ENCODE measurements at regions not wholly inside any gene's neighbourhood (a gene's known extent, or its start where the extent isn't known, plus 50 kb on each side); places are given as distances from the start of the nearest gene placed in this dataset.
"Not testable (repeated sequence)": the region's sequence is repeated elsewhere in the genome, so short reads cannot be mapped to it uniquely, and the experiment has no call there.

DNA sequence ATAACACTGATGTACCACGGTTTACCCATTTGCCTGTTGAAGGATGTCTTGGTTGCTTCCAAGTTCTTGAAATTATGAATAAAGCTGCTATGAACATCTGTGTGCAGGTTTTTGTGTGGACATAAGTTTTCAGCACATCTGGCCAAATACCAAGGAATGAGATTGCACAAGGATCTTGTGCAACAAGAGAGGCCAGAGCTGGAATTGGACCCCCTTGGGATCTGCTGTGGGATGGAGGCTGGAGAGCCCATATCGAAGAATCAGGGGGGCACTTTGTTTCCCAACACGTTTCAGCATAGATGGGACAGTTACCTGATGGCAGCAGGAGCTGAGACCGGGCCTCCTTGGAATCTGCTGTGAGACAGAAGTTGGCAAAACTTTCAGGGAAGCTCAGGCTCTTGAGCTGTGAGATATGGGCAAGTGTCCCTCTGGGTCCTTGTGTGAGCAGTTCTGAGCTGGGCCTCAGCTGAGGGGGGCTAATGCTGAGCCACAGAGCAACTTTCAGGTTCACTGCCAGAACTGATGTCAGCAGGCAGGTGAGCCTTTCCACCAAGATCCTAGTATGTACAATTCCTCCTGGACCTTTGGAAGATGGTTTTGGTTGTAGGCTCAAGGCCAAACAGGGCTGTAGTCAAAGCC is 115.2 kb upstream of the RAB18 start:
- DNase-seq (ENCODE audit: low spot score) = no peak

DNA sequence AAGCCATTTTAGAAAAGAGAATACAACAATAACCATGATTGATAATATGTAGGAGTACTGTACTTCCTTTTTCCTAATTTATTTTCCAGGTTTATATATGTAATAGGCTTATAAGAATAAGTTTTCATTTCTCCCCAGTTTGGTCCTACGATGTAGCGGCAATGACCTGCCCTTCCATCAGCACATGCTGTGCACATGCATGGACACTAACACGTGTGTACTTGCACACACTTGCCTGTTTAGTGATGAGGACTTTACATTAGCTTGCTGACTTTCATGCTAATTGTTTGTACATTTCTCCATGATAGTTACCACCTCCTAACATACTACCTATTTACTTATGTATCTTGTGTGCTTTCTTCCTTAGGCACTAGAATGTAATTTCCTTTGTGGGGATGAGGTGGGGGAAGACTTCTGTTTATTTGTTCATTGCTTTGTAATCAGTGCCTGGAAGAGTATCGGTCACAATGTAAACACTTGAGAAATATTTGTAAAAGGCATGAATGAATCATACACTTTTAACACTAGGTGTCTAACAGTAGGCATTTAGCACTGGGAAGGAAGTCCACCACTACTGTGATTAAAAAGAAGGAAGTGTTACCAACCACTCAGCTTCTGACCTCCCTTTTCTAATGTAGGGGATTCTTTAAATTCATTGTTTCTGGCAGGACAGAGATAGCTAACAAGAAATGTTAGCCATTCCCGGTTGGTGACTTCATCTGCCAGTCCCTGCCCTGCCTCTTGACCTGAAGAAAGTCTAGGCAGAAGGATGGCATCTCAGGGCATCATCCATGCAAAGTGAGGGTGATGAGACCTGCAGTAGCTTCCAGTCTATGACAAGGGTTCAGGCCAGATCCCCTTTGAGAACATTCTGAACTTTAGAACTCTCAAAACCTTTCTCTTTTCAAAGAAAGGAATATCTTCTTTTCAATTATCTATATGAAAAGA is 120.2 kb upstream of the RAB18 start:
- DNase-seq (ENCODE audit: low spot score) = no peak

DNA sequence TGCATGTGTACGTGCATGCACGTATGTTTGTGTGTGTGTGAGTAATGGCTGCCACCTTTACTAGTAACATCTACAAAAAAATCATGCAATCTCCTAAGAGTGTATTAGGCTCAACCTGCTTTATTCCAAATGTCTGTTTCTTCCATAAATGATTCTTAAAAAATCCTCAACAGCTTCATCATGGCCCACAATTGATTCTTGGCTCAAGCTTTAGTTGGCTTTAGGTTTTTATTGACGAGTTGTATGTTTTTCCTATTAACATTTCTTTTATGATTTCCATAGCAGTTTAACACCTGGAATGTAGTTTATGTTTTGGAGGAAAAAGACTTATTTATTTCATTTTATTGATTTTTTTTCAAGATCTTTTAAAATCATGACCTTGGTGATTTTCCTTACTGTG is 121.9 kb upstream of the RAB18 start:
- DNase-seq (ENCODE audit: low spot score) = no peak

DNA sequence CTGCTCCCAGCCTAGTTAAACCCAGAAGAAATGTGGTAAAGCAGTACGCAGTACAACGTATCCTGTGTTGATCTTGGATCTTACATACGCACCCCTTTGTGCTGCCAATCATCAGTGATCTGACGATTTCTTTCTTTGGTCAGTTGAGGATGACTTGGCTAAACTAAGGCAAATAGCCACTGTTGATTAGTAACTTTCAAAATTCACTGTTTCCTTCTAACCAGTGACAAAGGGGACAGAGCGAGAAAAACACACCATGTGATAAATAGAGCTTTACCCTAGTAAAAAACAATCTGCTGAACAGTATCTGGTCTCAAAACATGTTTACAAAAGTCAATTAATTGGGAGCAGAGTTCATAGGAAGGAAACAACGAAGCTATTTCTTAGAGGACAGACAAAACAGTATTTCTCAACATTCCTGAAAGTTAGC is 123.2 kb upstream of the RAB18 start:
- DNase-seq (ENCODE audit: low spot score) = no peak

DNA sequence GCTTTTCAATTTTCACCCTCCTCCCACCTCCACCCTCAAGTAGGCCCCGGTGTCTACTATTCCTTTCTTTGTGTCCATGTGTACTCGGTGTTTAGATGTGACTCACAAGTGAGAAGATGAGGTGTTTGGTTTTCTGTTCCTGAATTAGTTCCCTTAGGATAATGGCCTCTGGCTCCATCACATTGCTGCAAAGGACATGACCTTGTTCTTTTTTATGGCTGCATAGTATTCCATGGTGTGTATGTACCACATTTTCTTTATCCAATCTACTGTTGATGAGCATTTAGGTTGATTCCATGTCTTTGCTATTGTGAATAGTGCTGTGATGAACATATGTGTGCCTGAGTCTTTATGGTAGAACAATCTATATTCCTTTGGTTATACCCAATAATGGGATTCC is 125.1 kb upstream of the RAB18 start:
- not testable (repeated sequence) for DNase-seq (ENCODE audit: low spot score)

DNA sequence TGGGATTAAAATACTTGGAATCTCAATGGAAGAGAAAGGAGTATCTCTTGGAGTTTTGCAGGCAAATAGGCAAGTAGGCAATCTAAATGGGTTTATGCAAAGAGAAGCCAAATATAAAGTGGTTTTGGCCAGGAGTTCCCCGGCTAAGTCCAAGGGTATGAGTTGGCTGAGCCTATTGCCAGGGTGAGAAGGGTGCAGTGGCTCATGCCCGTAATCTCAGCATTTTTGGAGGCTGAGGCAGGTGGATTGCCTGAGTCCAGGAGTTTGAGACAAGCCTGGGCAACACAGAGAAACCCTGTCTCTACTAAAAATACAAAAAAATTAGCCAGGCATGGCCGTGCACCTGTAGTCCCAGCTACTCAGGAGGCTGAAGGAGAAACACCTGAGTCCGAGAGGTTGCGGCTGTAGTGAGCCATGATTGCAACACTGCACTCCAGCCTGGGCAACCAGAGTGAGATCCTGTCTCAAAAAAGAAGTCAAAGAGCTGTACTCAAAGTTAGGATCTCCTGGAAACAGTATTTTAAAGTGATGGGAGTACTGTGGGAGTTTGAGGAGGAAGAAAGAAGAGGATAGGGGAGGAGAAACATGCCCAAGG is 130.4 kb upstream of the RAB18 start:
- no peak for DNase-seq (ENCODE audit: low spot score)

DNA sequence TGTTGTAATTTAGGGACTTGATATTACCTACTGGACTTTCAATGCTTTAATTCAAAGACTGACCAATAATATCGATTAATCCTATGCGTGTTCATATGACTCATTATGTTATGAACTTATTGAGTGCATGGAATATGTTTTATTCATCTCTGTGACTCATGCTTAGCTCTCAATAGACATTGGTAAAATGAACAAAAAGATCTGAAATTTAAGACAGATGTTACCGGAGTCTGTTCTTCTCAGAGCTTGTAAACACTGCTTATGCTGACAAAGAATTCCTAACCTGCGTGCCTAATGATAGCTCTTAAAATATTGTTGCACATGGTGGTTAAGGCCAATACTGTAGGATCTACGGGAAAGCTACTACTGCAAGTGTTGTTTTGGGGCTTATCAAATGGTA is 131.5 kb upstream of the ACBD5 start:
- DNase-seq (ENCODE audit: low spot score) = no peak

DNA sequence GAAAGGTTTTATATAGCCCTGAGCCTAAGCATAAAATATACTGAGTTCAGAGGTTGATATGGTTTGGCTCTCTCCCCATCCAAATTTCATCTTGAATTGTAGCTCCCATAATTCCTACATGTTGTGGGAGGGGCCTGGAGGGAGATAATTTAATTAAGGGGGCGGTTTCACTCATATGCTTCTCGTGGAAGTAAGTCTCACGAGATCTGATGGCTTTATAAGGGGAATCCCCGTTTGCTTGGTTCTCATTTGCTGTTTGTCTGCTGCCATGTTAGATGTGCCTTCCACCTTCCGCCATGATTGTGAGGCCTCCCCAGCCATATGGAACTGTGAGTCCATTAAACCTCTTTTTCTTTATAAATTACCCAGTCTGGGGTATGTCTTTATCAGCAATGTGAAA is 130.8 kb upstream of the ACBD5 start:
- DNase-seq (ENCODE audit: low spot score) = not testable (repeated sequence)

DNA sequence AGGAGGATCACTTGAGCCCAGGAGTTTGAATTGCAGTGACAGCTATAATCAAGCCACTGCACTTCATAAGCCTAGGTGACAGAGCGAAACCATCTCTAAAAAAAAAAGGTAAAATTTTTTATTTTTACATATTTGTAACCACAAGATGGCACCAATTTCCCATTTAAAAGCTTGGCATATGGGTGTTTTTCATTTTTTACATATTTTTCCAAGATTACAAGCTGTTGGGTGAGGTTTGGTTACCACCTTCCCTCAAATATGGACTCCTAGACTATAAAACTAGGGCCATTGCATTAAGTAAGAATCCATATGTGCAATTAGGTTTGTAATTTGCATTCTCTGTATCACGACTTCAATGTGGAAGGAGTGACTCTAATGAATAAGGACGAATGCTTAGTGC is 129.3 kb upstream of the ACBD5 start:
- no peak for DNase-seq (ENCODE audit: low spot score)

DNA sequence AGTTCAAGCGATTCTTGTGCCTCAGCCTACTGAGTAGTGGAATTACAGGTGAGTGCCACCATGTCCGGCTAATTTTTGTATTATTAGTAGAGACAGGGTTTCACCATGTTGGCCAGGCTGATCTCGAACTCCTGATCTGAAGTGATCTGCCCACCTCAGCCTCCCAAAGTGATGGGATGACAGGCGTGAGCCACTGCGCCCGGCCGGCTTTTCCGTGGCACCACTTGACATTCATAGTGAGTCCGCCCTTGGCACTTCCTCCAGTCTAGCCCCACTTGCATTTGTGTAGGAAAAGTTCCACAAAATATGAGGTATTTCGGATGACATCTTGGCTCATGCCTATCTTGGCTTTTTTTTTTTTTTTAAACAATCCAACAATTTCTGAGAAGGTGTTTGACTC is 128.1 kb upstream of the ACBD5 start:
- DNase-seq (ENCODE audit: low spot score) = no peak

DNA sequence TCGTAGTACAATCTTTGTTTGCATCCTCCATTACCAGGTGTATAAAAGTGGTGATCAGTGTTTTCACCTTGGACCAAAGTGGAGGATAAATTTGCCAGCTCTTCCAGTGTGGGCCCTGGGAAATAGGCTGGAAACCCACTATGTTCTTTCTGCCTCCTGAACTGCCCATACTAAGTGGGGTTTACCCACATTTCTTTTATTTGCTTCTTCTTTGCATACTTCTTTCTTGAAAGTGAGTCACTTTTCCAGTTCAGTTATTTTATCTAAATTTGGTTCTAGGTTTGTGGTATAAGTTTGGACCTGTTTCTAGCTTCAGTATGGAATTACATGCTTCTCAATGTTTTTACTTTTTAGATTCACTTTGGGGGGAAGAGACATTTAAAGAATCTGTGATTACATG is 126.2 kb upstream of the ACBD5 start:
- DNase-seq (ENCODE audit: low spot score) = no peak

DNA sequence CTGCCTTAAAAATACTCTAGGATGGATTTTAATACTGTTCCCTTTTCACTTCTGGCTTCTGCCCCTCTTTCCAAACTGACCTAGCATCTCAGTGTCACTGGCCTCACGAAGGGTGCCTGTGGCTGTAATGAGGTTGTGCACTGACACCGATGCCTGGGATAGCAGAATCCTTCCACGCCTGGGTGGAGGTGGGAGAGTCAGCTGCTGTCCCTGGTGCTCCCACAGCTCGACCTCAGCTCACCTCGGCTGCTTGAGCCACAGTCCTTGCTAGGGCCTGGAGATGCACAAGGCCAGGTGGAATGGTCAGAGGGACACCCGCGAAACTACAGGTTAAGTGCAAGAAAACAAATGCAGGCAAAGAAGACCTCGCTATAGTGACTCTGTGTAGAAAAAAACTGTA is 123.4 kb upstream of the ACBD5 start:
- no peak for DNase-seq (ENCODE audit: low spot score)

DNA sequence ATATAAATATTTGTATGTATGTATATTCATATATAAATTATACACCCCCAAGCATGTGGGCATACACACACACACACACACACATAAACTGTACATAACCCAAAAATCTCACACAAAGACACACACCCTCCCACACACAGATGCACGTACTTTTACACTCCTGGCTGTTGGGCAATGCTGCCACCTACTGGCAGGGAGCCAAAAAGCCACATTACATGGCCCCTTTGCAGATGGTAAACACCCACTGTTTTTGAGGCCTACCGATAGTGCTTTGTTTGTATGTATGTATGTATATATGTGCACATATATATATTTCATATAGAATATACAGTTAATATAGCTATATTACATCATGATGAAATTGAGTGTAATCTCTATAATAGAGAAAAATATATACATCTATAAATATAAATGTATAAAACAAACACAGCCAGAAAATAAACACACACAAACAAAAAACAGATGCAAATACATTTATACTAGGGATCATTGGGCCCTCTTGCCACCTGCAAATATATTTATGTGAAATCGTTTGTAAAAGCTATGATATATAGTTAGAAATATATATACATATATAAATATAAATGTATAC is 120.1 kb upstream of the ACBD5 start:
- peak; percentile 85 for DNase-seq (ENCODE audit: low spot score)

DNA sequence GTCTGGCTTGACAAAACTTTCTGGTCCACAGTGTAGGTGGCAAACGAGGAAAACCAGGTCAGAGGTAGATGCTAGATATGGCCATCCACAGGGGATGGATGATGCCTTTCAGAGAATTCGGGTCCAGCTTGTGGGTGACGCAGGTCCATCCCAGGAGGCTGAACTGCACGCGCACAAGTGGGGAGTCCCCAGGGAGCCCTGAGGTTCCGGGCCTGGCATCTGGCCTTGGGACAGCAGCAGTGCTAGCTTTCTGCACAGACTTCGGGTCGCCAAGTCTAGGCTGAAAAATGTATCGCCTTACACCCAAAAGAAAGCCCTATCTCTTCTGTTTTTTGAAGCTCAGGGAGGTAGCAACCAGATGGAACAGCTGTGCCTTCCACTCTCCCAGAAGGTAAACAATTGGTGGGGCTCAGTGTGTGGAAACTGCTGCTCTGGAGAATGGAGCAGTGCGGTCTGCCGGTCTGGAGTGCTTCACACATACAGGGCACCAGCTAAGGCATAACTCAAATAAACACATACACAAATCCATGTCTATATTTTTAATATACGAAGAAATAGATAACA is 119.3 kb upstream of the ACBD5 start:
- no peak for DNase-seq (ENCODE audit: low spot score)

DNA sequence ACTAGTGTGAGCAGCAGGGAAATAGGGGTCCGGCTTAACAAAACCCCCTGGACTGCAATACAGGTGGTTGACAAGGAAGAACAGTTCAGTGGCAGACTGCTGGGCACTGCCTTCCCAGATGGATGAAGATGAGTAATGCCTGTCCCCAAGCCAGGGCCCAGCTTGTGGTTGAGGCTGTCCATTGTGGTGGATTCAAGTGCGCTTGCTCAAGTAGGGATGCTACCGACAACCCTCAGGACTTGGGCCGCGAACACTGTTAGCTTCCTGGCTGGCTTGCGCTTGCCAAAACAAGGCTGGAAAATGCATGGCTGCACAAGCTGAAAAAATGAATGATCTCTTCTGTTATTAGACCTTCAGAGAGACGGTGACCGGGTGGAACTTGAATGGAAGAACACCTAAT is 116.1 kb upstream of the ACBD5 start:
- DNase-seq (ENCODE audit: low spot score) = no peak

DNA sequence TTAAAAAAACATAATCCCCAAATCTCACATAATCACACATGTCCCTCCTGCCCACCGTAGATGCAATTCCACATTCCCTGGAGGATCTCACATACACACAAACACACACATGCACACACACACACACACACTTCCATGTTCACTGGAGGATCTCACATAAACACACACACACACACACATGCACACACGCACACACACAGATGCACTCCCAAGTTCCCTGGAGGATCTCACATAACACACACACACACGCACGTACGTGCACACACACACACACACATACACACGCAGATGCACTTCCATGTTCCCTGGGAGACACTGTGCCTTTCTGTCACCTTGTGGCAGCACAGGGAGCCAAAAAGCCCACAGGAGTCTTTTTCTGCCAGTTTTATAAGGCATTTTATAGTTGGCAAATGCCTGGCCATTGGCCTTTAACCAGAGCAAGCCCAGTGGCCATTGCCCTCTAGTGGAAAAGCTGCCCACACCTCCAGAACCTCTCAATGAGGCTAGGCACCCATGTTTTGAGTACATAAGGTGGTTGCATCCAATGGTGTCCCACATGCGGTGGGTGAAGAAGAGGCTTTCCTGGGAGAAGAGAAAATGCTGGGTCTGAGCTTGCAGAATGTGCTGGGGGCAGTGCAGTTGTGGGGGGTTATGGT is 115.4 kb upstream of the ACBD5 start:
- no peak for DNase-seq (ENCODE audit: low spot score)

DNA sequence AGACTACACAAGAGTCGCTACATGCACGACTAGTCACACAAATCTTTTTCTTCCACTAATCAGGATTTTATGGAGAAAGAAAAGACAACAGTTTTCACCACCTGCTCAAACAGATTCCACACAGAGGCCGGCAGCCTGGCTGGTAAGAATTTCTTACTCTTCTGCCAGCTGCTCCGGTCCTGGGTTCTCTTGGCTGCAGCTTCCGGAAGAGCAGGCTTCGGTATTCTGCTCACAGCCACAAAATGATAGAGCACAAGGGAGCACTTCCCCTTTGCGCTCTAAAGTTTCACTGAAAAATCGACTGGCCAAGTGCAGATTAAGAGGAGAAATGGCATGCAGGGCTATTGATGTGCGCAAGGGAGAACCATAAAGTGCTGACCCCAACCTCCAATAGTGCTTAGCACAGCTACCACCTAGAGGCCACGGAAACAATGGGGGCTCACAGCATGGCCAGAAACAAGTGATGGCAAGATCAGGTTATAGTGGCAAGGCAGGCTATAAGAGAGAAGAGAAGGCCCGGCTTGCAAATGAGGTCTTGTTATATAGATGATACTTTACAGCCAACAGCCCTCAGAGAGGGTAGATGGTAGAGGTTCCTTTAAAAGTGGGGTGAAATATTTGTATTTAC is 114.2 kb upstream of the ACBD5 start:
- DNase-seq (ENCODE audit: low spot score) = not testable (repeated sequence)

DNA sequence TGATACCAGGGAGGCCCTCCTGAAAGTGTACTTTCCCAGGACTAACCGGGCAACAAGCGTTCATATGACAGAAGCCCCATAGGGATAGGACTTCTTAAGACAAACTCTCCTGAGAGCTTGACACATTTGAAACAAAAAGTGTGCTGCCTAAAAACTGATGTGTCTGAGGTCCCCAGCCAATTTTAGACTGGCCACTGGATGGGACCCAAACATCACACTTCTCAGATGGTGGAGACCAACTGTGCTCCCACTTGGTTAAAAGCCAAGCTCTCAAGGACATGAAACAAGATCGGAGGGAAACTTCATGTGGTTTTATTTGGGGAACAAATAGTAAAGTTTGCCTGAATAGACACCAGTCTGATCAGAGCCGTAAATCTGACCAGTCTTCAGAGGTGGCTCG is 113.5 kb upstream of the ACBD5 start:
- not testable (repeated sequence) for DNase-seq (ENCODE audit: low spot score)

DNA sequence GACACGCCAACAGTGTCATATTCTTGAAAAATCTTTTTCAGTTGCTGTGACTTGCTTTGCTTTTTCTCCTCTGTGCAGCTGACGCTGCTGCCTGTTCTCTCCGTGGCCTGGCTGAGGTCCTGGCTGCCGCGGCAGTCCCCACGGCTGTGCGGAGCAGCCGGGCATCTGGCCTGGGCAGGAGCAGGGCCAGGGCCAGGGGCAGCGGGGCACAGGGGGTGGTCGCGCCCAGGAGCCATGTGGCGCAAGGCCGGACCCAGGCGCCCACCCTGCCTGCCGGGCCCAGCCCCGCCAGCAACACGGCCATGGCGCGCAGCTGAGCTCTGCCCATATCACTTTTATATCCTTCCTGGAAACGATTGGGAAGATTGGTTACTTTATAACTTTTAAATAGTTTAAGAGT is 109.4 kb upstream of the ACBD5 start:
- no peak for DNase-seq (ENCODE audit: low spot score)

DNA sequence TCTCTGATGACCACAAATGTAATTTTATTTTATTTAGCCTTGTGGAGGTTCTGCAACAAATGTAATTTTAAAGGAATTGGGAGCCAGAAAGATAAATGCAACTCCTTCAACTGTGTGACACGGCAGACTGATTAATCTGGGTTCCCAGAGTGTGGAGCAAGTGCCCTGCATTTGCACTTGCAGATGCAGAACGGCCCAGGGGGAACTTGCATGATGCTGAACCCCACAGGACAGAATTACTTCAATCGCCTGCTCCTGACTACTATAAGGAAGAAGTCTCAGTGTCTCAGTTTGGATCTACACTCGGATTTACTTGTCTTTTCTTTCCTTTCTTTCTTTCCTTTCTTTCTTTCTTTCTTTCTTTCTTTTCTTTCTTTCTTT is 107.2 kb upstream of the ACBD5 start:
- DNase-seq (ENCODE audit: low spot score) = not testable (repeated sequence)

DNA sequence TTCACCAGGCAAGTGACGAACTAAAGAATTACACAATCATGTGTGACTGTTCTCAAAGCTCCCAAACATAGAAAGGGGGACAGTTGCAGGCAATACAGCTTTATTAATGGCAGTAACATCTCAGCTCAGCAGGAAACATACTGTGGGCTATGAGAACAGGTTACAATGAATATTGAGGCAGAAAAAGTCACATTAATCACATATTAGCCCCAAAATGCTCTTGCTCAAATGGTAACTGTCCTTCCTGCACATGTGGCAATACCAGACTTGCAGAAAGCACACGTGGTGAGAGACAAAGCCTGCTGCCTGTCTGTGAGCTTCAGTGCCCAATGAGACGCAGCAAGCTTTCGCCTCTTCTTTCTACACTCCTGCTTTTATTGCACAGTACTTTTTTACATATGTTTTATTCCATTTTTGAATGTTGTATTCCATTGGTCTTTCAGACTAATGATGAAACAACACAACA is 104.9 kb upstream of the ACBD5 start:
- DNase-seq (ENCODE audit: low spot score) = no peak
